ENCODE measurements at regions not wholly inside any gene's neighbourhood (a gene's known extent, or its start where the extent isn't known, plus 50 kb on each side); places are given as distances from the start of the nearest gene placed in this dataset.

DNA sequence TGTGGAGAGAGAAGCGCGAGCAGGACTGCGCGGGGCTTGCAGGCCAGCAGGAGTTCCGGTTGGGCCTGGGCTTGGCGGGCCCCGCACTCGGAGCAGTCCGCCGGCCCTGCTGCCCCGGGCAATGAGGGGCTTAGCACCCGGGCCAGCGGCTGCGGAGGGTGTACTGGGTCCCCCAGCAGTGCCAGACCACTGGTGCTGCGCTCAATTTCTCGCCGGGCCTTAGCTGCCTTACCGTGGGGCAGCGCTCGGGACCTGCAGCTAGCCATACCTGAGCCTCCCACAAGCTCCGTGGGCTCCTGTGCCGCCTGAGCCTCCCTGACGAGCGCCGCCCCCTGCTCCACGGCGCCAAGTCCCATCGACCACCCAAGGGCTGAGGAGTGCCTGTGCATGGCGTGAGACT is 89.0 kb upstream of the MBOAT1 start:
- no peak for TF ChIP-seq POLR2A (IDR thresholded peaks at IDR 0.05; ENCODE audit: low read depth, low read length)
- TF ChIP-seq TAF1 (IDR thresholded peaks at IDR 0.05; ENCODE audit: borderline replicate concordance, low read depth, low read length), result no peak
- no peak for TF ChIP-seq POLR2AphosphoS5 (IDR thresholded peaks at IDR 0.05; ENCODE audit: low read depth, low read length)
